Sigmoid colon (tissue), 4 donors: ENCODE measurements at regions not wholly inside any gene's neighbourhood (a gene's known extent, or its start where the extent isn't known, plus 50 kb on each side); places are given as distances from the start of the nearest gene placed in this dataset.

Experiments
- CTCF ChIP-seq, 4 experiments: fragments of 450-650 bp in 3 of 4; fragments of 200-600 bp in 1 of 4; IDR thresholded peaks; one replicate each; pipeline ENCODE4 v1.5.1; 2016 to 2019; ENCODE audit warnings: antibody characterized with exemption in 4 of 4, mild to moderate bottlenecking in 3 of 4, moderate library complexity in 2 of 4
- EP300 ChIP-seq, 4 donors: sonication (generic); formaldehyde crosslinking; IDR thresholded peaks; one replicate each; pipeline ENCODE4 v1.6.1; 2017; ENCODE audit warnings: antibody characterized with exemption in 4 of 4
- POLR2A ChIP-seq, 2 donors: fragments of 450-650 bp; IDR thresholded peaks; one replicate each; pipeline ENCODE4 v1.6.1; 2016; ENCODE audit warnings: antibody characterized with exemption in 2 of 2, mild to moderate bottlenecking in 2 of 2, moderate library complexity in 2 of 2
- POLR2AphosphoS5 ChIP-seq, 4 donors: sonication (generic); formaldehyde crosslinking; IDR thresholded peaks; one replicate each; pipeline ENCODE4 v1.6.1; 2017; ENCODE audit warnings: antibody characterized with exemption in 4 of 4

GRCh38 chr17:77636835-77637817 is 321.4 kb upstream of the TNRC6C start:
- TF ChIP-seq POLR2A (IDR thresholded peaks at IDR 0.05): no peak
- TF ChIP-seq EP300 (IDR thresholded peaks at IDR 0.05): no peak
- TF ChIP-seq CTCF (IDR thresholded peaks at IDR 0.05): no peak
- no peak for TF ChIP-seq POLR2AphosphoS5 (IDR thresholded peaks at IDR 0.05)
